ENCODE measurements at regions not wholly inside any gene's neighbourhood (a gene's known extent, or its start where the extent isn't known, plus 50 kb on each side); places are given as distances from the start of the nearest gene placed in this dataset.
A peak's percentile ranks its signal among the peaks of the same experiment; 100 is the strongest.
"Not testable (repeated sequence)": the region's sequence is repeated elsewhere in the genome, so short reads cannot be mapped to it uniquely, and the experiment has no call there.

DNA sequence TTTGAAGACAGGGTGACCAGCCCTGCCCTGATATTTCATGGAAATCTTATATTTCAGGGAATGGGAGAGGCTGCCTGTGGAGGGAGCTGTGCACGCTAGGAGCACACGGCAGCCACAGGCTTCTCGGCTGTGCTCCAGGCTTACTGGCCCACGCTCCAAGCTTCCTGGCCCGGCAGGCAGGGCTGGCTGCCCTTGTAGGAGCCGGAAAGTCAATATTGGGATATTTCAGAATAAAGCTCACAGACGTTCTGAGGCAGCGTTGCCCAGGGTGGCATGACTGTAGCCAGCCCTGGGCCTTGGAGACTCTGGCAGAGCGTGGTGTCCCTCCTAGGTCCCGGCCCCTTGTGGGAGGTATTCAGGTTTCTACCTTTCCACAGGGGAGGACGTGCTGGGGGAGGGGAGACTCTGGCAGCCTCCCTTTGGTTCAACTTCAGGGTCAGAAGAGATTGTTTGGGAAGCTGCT is 95.6 kb downstream of the NPIPB11 start:
- no peak for DNase-seq (ENCODE audit: low read depth, low spot score)

DNA sequence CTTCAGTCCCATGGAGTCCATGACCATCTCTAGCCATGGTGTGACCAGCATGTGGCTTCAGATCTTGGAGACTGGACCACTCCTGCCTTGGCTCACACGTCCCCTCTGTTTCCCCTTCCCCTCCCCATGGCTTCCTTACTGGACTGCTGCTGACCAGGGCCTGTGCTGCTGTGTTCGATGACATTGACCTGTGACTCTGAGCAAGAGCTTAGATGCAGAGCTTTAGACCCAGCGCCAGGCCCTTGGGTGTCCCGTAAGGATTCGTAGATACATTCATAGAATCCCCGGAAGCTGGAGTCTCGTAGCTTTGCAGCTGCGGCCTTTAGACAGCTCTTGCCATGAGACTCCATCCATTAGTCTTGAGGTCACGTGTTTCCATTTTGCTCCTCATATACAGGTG is 96.3 kb downstream of the NPIPB11 start:
- DNase-seq (ENCODE audit: low read depth, low spot score) = not testable (repeated sequence)

DNA sequence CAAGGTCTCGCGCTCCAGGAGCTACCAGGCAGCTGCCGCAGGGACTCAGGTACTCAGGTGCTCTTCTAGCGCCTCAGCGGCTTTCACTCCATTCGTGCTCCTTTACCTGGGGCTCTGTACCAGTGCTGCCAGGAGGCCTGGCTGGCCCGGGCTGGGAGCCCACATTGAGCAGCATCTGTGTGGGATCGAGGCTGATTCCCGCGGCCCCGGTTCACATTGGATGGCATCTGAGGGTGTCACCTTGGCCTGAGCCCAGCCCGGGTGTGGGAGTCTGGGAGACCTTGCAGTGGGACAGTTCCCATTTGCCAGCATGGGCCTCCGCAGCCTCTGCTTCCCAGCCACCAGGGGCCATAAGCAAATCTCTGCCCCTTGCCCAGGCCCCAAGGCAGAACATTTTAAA is 96.9 kb downstream of the NPIPB11 start:
- not testable (repeated sequence) for DNase-seq (ENCODE audit: low read depth, low spot score)

DNA sequence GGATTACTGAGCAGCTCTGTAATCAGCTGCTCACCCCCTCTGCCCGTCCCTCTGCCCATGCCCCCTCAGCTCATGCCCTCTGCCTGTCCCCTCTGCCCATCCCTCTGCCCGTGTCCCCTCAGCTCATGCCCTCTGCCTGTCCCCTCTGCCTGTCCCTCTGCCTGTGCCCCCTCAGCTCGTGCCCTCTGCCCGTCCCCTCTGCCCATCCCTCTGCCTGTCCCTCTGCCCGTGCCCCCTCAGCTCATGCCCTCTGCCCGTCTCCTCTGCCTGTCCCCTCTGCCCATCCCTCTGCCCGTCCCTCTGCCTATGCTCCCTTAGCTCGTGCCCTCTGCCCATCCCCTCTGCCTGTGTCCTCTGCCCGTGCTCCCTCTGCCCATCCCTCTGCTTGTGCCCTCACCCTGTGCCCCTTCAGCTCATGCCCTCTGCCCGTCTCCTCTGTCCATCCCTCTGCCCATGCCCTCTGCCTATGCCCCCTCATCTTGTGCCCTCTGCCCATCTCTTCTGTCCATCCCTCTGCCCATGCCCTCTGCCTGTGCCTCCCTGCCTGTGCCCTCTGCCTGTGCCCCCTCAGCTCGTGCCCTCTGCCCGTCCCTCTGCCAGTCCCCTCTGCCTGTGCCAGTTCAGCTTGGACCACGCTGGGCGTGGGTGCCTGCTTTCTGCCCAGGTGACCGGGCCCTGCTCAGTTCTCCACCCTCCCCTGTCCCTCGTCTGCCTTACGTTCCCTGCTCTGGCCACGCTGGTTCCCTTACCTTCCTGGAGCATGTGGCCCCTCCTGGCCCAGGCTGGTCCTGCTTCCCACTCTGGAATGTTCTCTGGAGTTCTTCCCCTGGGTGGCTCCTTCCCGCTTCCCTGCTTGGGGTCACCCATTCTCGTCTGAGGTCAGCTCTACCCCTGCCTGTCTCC is 97.6 kb downstream of the NPIPB11 start:
- no peak for DNase-seq (ENCODE audit: low read depth, low spot score)

DNA sequence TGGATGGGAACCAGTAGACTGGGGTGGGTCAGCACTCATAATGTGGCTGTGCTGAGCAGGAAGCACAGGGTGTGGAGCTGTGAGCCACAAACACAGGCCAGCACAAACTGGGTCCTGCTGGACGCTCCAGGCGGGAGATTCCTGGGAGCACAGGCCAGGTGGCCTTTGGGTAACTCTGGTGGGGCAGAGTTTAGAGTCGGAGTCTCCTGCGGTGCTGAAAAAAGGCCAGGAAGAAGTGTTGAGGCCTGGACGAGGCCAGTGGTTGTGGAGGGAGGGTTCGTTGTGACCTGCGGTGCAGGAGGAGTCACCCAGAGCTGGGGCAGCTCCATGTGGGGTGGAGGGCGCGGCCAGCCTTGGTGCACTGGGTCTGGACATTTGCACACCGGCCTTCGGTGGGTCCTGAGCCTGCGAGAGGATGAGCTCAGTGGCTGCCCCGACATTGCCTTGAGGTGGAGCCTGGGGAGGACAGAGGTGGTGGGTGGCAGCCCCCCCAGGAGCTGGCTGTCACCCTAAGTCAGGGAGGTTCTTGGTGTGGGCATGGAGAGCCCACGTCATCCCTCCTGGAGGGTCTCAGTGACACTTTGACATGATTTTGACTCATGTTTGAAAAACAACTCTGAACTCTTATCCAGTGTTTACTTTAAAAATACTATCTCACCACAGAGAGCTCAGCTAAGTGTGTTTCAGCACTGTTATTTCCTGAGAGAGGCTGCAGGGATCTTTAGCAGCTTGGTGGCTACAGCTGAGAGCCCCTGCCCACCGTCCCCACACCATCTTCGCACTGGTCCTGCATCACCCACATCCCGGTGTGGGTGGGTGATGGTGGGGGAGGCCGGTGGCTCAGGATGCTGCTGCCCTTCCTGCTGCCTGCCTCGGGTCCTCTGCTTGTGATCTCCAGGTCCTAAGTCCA is 98.7 kb downstream of the NPIPB11 start:
- DNase-seq (ENCODE audit: low read depth, low spot score) = peak; percentile 51

DNA sequence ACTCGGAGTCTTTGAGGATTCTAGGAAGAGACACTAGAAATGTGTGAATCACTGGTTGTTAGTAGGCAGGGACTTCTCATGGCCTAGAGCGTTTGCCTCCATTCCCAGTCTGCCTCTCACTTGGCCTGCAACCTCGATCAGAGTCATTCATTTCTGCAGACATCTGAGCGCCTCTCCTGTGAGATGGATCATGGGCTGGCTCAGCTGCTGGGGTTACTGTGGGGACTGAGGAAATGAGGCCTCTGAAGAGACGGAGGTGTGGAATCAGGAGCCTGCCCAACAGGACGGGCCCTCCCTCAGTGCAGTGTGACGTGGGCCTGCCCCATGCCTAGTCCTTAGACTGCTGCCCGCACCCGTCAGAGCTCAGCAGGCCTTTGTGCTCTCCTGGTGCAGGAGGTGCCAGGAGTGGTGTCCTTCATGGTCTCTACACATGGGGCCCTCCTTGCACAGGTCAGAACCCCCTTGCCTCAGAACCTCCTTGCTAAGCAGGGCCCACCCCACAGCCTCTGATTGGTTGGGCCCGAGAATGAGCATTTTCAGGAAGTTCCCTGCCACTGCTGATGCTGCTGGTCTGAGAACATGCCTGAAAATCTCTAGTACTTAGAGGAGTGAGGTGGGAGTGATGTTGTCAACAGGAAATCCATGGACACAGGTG is 99.4 kb downstream of the NPIPB11 start:
- DNase-seq (ENCODE audit: low read depth, low spot score) = no peak

DNA sequence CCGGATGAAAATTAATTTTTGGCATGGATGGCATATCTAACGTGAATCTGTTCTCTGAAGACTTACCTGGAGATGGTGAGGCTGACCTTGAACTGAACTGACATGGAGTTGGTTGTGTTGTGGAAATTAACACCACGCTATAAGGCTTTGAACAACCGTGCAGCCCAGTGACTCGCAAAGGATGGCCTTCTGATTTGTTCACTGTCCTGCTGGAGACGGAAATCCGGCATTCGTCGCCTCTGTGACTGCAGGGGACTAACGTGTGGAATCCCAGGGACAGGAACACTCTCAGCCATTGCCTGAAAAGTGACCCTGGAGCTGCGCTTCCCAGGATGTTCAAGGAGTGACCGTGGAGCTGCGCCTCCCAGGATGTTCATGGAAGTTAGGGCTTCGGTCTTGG is 100.3 kb downstream of the NPIPB11 start:
- DNase-seq (ENCODE audit: low read depth, low spot score) = no peak

DNA sequence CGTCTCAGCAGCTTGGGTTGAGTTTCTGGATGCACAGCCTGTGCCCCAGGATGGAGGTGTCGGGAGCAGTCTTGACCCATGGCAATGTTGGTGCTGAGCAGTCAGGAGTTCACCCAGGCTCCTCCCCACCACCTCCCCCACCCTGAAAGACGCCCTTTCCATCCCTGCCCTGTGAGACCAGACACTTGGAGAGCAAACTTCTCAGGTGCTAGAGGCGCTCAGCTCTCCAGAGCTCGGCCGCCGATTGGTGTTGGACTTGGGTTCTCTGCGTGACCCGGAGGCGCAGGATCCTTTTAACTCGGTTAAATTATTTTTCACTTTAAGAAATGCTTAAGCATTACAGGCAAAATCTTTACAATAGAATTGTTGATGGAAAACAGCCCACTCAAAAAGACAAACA is 101.5 kb downstream of the NPIPB11 start:
- DNase-seq (ENCODE audit: low read depth, low spot score) = not testable (repeated sequence)

DNA sequence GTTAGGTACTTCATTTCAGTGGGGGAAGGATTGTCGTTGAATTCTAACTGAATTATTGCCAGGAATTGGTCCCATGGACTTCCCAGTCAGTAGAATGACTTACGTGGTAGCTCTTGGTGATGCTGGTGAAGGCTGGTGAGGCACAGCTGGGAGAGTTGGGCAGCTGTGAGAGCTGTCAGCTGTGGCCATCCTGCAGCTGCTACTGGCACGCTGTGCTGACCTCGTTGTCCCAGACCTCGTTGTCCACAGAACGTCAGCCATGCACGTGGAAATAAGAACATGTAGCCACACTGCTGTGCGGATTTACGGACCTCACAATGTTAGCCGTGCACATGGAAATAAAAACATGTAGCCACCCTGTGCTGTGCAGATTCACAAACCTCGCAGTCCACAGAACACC is 102.3 kb downstream of the NPIPB11 start:
- no peak for DNase-seq (ENCODE audit: low read depth, low spot score)

DNA sequence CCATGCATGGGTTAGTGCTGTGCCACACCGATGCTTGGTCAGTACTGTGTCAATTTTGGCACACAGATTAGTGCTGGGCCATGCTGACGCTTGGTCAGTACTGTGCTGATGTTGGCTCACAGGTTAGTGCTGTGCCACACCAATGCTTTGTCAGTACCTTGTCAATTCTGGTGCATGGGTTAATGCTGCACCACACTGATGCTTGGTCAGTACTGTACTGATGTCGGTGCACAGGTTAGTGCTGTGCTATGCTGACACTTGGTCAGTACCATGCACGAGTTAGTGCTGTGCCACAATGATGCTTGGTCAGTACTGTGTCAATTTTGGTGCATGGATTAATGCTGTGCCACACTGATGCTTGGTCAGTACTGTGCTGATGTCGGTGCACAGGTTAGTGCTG is 103.0 kb downstream of the NPIPB11 start:
- no peak for DNase-seq (ENCODE audit: low read depth, low spot score)

DNA sequence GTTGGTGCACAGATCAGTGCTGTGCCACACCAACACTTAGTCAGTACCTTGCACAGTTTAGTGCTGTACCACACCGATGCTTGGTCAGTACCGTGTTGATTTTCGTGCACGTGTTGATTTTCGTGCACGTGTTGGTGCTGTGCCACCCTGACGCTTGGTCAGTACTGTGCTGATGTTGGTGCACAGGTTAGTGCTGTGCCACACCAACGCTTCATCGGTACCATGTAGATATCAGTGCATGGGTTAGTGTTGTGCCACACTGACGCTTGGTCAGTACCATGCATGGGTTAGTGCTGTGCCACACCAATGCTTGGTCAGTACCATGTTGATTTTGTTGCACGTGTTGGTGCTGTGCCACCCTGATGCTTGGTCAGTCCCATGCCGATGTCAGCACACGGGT is 103.5 kb downstream of the NPIPB11 start:
- no peak for DNase-seq (ENCODE audit: low read depth, low spot score)

DNA sequence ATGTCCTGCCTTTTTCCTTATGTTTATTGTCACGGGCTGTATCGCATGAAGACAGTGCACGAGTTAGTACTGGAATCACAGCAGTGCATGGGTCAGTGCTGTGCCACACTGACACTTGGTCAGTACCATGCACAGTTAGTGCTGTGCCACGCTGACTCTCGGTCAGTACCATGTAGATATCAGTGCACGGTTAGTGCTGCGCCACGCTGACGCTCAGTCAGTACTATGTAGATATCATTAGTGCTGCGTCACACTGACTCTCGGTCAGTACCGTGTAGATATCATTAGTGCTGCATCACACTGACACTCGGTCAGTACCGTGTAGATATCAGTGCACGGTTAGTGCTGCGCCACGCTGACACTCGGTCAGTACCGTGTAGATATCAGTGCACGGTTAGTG is 104.1 kb downstream of the NPIPB11 start:
- DNase-seq (ENCODE audit: low read depth, low spot score) = not testable (repeated sequence)

DNA sequence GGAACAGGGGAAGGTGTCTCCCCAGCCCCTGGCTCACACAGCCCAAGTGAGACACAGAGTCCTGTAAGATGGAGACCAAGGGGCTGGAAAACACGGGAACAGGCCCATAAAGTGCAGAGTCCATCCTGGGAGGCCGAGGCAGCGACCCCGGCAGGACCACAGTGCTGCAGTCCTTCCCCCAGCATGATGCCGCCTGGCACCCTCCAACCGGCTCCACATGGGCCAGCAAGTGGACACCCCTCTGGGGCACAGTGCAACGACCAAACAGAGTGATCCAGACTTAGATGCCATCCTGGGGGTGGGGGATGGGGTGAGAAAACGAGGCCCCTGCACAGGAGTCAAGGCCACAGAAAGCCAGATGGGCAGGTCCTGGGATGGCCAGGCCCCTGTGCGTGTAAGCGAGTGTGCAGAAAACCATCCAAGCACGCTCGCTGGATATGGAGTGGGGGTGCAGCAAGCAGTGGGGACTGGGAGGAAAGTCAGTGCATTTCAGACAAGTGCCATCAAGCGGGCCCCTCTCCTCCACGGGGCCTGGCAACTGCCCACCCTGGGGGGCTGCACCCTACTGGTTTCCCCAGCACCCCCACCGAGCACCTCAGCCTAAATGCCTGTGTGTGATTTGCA is 104.7 kb downstream of the NPIPB11 start:
- DNase-seq (ENCODE audit: low read depth, low spot score) = not testable (repeated sequence)

DNA sequence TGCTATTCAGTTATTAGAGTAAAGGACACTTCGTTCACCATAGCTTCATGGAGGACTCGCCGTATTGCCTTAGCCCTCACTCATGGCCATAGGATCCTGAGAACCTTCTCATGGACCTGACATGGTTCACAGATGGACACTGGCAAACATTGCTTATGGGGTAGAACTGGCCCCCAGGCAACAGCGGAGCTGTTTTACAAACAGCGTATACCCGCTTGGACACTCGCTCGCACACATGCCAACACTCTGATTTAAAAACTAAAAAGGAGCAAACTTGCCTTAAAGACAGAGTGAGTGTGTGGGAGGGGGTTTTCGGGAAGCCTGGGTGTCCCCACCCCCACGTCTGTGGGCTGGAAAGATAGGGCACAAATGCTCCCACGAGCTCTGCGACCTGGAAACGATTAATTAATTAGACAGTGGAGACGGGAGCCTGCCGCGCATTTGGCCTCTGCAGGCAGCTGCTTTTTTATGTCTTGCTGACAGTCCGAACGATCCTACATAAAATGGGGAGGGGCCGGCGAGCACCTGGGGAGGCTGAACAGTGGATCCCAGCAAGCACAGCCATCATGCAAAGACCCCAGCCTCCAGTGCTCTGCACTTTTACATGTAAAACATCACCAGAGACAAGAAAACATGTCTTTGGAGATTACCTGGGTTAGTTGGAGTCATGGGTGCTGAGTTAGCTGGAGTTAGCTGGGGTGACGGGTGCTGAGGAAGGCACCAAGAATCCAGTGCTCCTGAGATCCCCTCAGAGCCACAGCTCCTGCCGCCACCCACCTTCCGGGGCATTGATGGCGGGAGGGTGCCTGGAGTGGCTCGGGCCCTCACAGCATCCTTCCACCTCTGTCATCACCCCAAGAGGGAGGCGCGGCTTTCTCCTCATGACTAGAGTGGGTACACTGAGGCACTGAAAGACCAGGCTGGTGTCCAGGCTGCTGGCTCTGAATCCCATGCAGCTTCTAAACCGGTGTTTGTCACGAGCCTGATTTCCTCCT is 105.7 kb downstream of the NPIPB11 start:
- not testable (repeated sequence) for DNase-seq (ENCODE audit: low read depth, low spot score)

DNA sequence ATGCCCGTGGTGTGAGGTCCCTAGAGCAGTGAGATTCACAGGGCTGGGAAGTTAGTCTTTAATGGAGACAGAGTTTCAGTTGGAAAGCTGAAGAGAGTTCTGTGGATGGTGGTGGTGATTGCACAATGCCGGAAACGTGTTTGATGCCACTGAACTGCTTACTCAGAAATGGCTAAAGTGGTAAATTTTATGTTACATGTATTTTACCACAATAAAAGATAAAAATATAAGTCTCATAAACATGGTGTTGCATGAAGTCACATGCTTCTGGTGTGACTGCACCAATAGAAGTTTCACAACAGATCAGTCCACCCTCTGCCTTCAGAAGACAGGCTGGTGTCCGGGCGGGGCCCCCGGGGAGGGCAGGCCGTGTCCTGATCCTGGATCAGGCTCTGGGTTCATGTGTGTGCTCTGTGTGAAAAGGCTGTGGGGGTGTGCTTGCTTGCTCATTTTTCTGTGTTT is 106.5 kb downstream of the NPIPB11 start:
- DNase-seq (ENCODE audit: low read depth, low spot score) = not testable (repeated sequence)

DNA sequence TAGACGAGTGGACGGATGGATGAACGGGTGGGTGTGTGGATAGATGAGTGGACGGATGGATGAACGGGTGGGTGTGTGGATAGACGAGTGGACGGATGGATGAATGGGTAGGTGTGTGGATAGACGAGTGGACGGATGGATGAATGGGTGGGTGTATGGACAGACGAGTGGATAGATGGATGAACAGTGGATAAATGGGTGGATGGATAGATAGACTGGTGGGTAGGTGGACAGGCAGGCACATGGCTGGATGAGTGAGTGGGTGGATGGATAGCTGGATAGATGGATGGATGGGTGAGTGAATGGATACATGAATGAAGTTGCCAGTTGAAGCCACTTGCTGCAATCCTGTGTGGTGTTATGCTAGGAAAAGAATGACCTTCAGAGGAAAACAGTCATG is 107.5 kb downstream of the NPIPB11 start:
- DNase-seq (ENCODE audit: low read depth, low spot score) = not testable (repeated sequence)

DNA sequence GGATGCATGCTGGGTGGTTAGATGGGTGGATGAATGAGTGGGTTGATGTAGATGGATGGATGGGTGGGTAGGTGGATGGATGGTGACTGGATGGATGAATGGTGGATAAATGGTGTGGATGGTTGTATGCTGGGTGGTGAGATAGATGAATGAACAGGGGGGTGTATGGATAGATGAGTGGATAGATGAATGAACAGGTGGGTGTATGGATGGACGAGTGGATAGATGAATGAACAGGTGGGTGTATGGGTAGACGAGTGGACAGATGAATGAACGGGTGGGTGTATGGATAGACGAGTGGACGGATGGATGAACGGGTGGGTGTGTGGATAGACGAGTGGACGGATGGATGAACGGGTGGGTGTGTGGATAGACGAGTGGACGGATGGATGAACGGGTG is 108.2 kb downstream of the NPIPB11 start:
- not testable (repeated sequence) for DNase-seq (ENCODE audit: low read depth, low spot score)

DNA sequence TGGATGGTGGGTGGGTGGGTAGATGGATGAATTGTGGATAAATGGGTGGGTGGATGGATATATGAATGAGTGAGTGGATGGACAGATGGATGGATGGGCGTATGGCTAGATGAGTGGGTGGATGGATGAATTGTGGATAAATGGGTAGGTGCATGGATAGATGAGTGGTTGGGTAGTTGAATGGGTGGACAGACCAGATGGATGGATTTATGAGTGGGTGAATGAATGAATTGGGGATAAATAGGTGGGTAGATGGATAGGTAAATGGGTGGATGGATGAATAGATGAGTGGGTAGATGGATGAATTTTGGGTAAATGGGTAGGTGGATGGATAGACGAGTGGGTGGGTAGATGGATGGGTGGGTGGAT is 108.7 kb downstream of the NPIPB11 start:
- not testable (repeated sequence) for DNase-seq (ENCODE audit: low read depth, low spot score)

DNA sequence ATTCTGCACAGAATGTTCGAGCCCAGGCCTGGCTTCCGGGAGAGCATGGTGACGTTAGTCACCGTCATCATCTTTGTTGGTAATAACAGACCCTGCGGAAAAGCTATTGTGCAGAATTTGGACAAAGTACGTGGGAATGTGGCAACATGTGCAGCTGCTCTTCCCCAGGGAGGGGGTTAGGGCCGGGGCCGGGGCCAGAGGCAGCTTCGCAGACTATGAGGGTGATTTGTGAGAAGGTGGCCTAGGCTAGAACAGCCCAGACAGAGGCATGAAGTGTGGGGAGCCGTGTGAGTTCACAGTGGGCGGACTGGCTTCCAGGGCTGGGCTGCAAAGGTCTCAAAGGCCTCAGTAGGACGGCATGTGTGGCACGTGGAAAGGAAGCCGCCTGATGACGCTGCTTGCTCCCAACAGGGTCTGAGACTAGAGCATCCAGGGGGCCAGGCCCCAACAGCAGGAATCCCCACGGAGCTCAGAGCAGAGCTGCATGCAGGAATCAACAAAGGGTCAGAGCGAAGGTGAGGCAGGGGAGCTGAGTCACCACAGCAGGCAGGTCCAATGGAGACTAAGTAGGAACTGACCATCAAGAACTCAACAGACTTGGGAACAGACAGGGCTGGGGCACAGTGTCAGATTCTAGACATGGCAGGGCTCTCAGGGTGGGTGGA is 109.2 kb downstream of the NPIPB11 start:
- DNase-seq (ENCODE audit: low read depth, low spot score) = not testable (repeated sequence)

Measured in astrocyte of the hippocampus (primary cell).